Suprapubic skin (tissue), 4 donors: ENCODE measurements at regions not wholly inside any gene's neighbourhood (a gene's known extent, or its start where the extent isn't known, plus 50 kb on each side); places are given as distances from the start of the nearest gene placed in this dataset.

Source experiments
- CTCF ChIP-seq, 2 donors: fragments of 200-600 bp in 1 of 2; fragments of 450-650 bp in 1 of 2; sonication (generic) in 1 of 2; IDR thresholded peaks; one replicate each; pipeline ENCODE4 v1.5.1; 2016 to 2019; ENCODE audit warnings: antibody characterized with exemption in 2 of 2, mild to moderate bottlenecking in 1 of 2, moderate library complexity in 1 of 2
- EP300 ChIP-seq: sonication (generic); formaldehyde crosslinking; IDR thresholded peaks from one replicate; pipeline ENCODE4 v1.6.1; 2017; ENCODE audit warnings: antibody characterized with exemption
- POLR2A ChIP-seq, 2 donors: fragments of 450-650 bp; IDR thresholded peaks; one replicate each; pipeline ENCODE4 v1.6.1; 2017; ENCODE audit warnings: antibody characterized with exemption in 2 of 2, mild to moderate bottlenecking in 2 of 2, moderate library complexity in 2 of 2
- POLR2AphosphoS5 ChIP-seq, 3 donors: sonication (generic); formaldehyde crosslinking; IDR thresholded peaks; one replicate each; pipeline ENCODE4 v1.6.1; 2017; ENCODE audit warnings: antibody characterized with exemption in 3 of 3

DNA sequence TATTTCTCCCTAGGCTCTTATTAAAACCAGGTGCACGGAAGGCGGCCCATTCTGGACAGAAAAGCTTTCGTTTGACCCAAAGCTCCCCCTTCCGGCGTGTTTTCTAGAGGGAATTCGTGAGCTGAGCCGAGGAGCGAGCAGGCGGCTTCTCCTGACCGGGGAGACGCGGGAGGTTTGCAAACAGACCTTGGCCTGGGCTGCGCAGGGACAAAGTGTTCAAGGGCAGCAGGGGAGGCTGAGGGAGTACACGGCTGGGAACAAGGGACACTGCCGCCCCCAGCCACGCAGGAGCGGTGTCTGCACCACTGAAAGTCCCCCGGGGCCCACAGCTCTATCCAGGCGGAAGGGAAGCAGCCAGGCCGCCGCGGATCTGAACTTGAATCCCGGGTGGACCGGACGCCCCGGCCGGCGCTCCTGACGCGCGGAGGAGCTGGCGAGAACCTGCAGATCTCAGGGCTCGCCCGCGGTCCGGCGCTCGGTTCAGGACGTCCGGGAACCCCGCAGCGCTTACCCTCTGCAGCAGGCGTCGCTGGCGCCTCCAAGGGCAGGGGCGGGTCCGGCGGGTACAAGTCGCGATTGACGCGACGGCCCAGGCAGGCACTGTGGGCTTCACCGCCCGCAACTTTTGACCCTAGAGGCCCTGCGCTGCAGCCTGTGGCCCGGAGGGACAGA, 101.9 kb downstream of the WT1 start:
- TF ChIP-seq CTCF (IDR thresholded peaks at IDR 0.05), result no peak
- TF ChIP-seq POLR2A (IDR thresholded peaks at IDR 0.05), result no peak
- TF ChIP-seq POLR2AphosphoS5 (IDR thresholded peaks at IDR 0.05), result no peak
- no peak for TF ChIP-seq EP300
